Lung (tissue), 11 donors: ENCODE measurements at regions not wholly inside any gene's neighbourhood (a gene's known extent, or its start where the extent isn't known, plus 50 kb on each side); places are given as distances from the start of the nearest gene placed in this dataset.

Experiments
- ATAC-seq: fragments of 200-7000 bp; cut with Tn5 transposase; one replicate; pipeline ENCODE4 v1.9.1; 2020; ENCODE audit warnings: moderate number of reproducible peaks; ENCODE audit not compliant: insufficient read depth, low FRiP score
- DNase-seq, 3 donors: peaks; one replicate each; pipeline ENCODE4 v3.0.0-alpha.2; 2013 to 2017
- H3K27ac ChIP-seq, 2 donors: one replicate each; pipeline ENCODE4 v1.5.1; 2013; ENCODE audit warnings: mild to moderate bottlenecking in 2 of 2, moderate library complexity in 2 of 2, control low read depth in 1 of 2, inconsistent platforms in 1 of 2, low read depth in 1 of 2, low read length in 1 of 2
- H3K27me3 ChIP-seq, 3 donors: one replicate each; pipeline ENCODE4 v1.5.1; 2013; ENCODE audit warnings: low read length in 2 of 3; ENCODE audit not compliant: control insufficient read depth in 3 of 3, insufficient read depth in 3 of 3
- H3K36me3 ChIP-seq, 4 donors: one replicate each; pipeline ENCODE4 v1.5.1; 2013; ENCODE audit warnings: low read length in 4 of 4, mild to moderate bottlenecking in 1 of 4, moderate library complexity in 1 of 4; ENCODE audit not compliant: control insufficient read depth in 4 of 4, insufficient read depth in 4 of 4
- H3K4me1 ChIP-seq, 5 donors: one replicate each; pipeline ENCODE4 v1.5.1; 2013; ENCODE audit warnings: low read length in 5 of 5, mild to moderate bottlenecking in 2 of 5, moderate library complexity in 1 of 5; ENCODE audit not compliant: control insufficient read depth in 5 of 5, insufficient read depth in 5 of 5
- H3K4me3 ChIP-seq: one replicate; pipeline ENCODE4 v1.5.1; 2013; ENCODE audit warnings: mild to moderate bottlenecking, control low read depth, moderate library complexity
- H3K9ac ChIP-seq, 2 donors: one replicate each; pipeline ENCODE4 v1.5.1; 2013; ENCODE audit warnings: low read length in 2 of 2, control low read depth in 1 of 2; ENCODE audit not compliant: insufficient read depth in 1 of 2
- H3K9me3 ChIP-seq, 4 donors: one replicate each; pipeline ENCODE4 v1.5.1; 2013; ENCODE audit warnings: low read length in 3 of 4, mild to moderate bottlenecking in 1 of 4, moderate library complexity in 1 of 4; ENCODE audit not compliant: control insufficient read depth in 4 of 4, insufficient read depth in 3 of 4
- CTCF ChIP-seq: IDR thresholded peaks from 2 replicates; pipeline ENCODE4 v1.5.1; 2012; ENCODE audit warnings: mild to moderate bottlenecking; ENCODE audit errors: control extremely low read depth, extremely low read depth
- WGBS, 2 donors: extraction: QIAGEN DNeasy Blood & Tissue Kit; methylation state at CpG; one replicate each; pipeline ENCODE4 v1.1.7; 2013; 5-methylcytosine and 5-hydroxymethylcytosine counted together
- donor health status: control.
- donor health status: control.
- donor health status: Bipolar disorder and iron deficiency.
- donor health status: healthy.
- donor health status: DM: yes; HTN: yes; CAD: no.

- no peak for DNase-seq
- TF ChIP-seq CTCF, result no peak
- WGBS, 2 donors, result 82 to 85% methylated on average over 12 of the region's 12 CpGs
Measured at GRCh38 chr22:49418943-49419342, 408.7 kb downstream of the BRD1 start.

GRCh38 chr22:49418341-49418894, 409.3 kb downstream of the BRD1 start:
- Histone ChIP-seq H3K4me1 (no peaks in the 10 kb centered on the region), H3K27me3 (peaks cover 0 to 22% (median 0%) of the 10 kb centered on the region in 3 donors), H3K9ac (no peak overlapping the region), H3K4me3 (no peak overlapping the region), H3K36me3 (no peaks in the 10 kb centered on the region), H3K27ac (no peak overlapping the region), H3K9me3 (peaks cover 0 to 12% (median 0%) of the 10 kb centered on the region in 4 donors)
- no peak for DNase-seq
- no peak for TF ChIP-seq CTCF
- 88 to 92% methylated on average over 39 of the region's 39 CpGs for WGBS, 2 donors
- no peak for ATAC-seq

More at GRCh38 chr22:49418943-49419342, 408.7 kb downstream of the BRD1 start:
- H3K27me3 ChIP-seq, result peaks cover 0 to 22% (median 0%) of the 10 kb centered on the region in 3 donors
- no peaks in the 10 kb centered on the region for H3K36me3 ChIP-seq
- H3K9ac ChIP-seq, result no peak overlapping the region
- H3K4me3 ChIP-seq, result no peak overlapping the region
- no peak for ATAC-seq
- H3K4me1 ChIP-seq, result no peaks in the 10 kb centered on the region
- H3K27ac ChIP-seq, result no peak overlapping the region
- peaks cover 0 to 12% (median 0%) of the 10 kb centered on the region in 4 donors for H3K9me3 ChIP-seq

GRCh38 chr22:49417833-49418232, 409.8 kb downstream of the BRD1 start:
- no peaks in the 10 kb centered on the region for H3K4me1 ChIP-seq
- H3K4me3 ChIP-seq, result no peak overlapping the region
- 86 to 91% methylated on average over 13 of the region's 13 CpGs for WGBS, 2 donors
- no peak for ATAC-seq
- no peak overlapping the region for H3K27ac ChIP-seq
- no peaks in the 10 kb centered on the region for H3K36me3 ChIP-seq
- TF ChIP-seq CTCF, result no peak
- H3K9ac ChIP-seq, result no peak overlapping the region
- H3K9me3 ChIP-seq, result peaks cover 0 to 9% (median 0%) of the 10 kb centered on the region in 4 donors
- peaks cover 0 to 17% (median 0%) of the 10 kb centered on the region in 3 donors for H3K27me3 ChIP-seq
- DNase-seq, result no peak

- TF ChIP-seq CTCF, result no peak
- H3K4me3 ChIP-seq, result no peak overlapping the region
- no peaks in the 10 kb centered on the region for H3K4me1 ChIP-seq
- ATAC-seq (no peak), DNase-seq (no peak)
- no peaks in the 10 kb centered on the region for H3K36me3 ChIP-seq
- WGBS, 2 donors, result 85 to 95% methylated on average over 7 of the region's 7 CpGs
- H3K27me3 ChIP-seq, result peaks cover 0 to 12% (median 0%) of the 10 kb centered on the region in 3 donors
- H3K9me3 ChIP-seq, result peaks cover 0 to 9% (median 0%) of the 10 kb centered on the region in 4 donors
- no peak overlapping the region for H3K9ac ChIP-seq
- H3K27ac ChIP-seq, result no peak overlapping the region
Measured at GRCh38 chr22:49417326-49417725, 410.3 kb downstream of the BRD1 start.
